Amygdala (tissue), 56 donors: ENCODE measurements at regions not wholly inside any gene's neighbourhood (a gene's known extent, or its start where the extent isn't known, plus 50 kb on each side); places are given as distances from the start of the nearest gene placed in this dataset.

Source experiments
- DNase-seq, 56 donors: peaks; one replicate each; lab custom pipeline; 2025; lab: John Stamatoyannopoulos, UW

GRCh38 chr14:51145246-51145645, 50.3 kb upstream of the TRIM9 start:
- no peak for DNase-seq

GRCh38 chr14:51147183-51147582, 52.3 kb upstream of the TRIM9 start:
- DNase-seq: no peak

- DNase-seq: no peak
These were observed 60.4 kb upstream of the TRIM9 start for GRCh38 chr14:51155326-51155725.

- no peak for DNase-seq
These were observed 62.1 kb upstream of the TRIM9 start for GRCh38 chr14:51157012-51157411.

- DNase-seq: no peak
These were observed 66.0 kb upstream of the TRIM9 start for GRCh38 chr14:51160871-51161270.

- DNase-seq: no peak
These were observed 70.5 kb upstream of the TRIM9 start for GRCh38 chr14:51165415-51165814.

- DNase-seq: no peak
These were observed 72.3 kb upstream of the TMX1 start for GRCh38 chr14:51167587-51168214.

GRCh38 chr14:51168215-51168613, 71.8 kb upstream of the TMX1 start:
- DNase-seq: no peak

- no peak for DNase-seq
These were observed 66.2 kb upstream of the TMX1 start for GRCh38 chr14:51173863-51174262.

- DNase-seq: no peak
These were observed 63.2 kb upstream of the TMX1 start for GRCh38 chr14:51176839-51177238.

GRCh38 chr14:51180577-51180976, 59.5 kb upstream of the TMX1 start:
- DNase-seq: peak in 2 of 56 donors; percentile 2

GRCh38 chr14:51182131-51182565, 57.9 kb upstream of the TMX1 start:
- peak in 1 of 56 donors; percentile 5 for DNase-seq

- no peak for DNase-seq
These were observed 54.9 kb upstream of the TMX1 start for GRCh38 chr14:51185180-51185579.

GRCh38 chr14:51185754-51186153, 54.3 kb upstream of the TMX1 start:
- DNase-seq: no peak

GRCh38 chr14:51188566-51189185, 51.4 kb upstream of the TMX1 start:
- DNase-seq: peak in 18 of 56 donors; percentile 2 to 55 (median 18)

- DNase-seq: no peak
These were observed 50.3 kb upstream of the TMX1 start for GRCh38 chr14:51189600-51190376.
